IMR-90 (cell line): ENCODE measurements at regions not wholly inside any gene's neighbourhood (a gene's known extent, or its start where the extent isn't known, plus 50 kb on each side); places are given as distances from the start of the nearest gene placed in this dataset.
"Not testable (repeated sequence)": the region's sequence is repeated elsewhere in the genome, so short reads cannot be mapped to it uniquely, and the experiment has no call there.

ENCODE experiments used
- ATAC-seq: fragments of 200-7000 bp; cut with Tn5 transposase; 2 replicates; pipeline ENCODE4 v1.9.1; 2020; ENCODE audit warnings: low read depth, mild to moderate bottlenecking, moderate library complexity
- BruUV-seq: library from RNA; stranded (reverse); fragments of 400-500 nt; replicated peaks from 2 replicates; lab custom pipeline; 2021; lab: Mats Ljungman, UMichigan
- CTCF ChIA-PET: fragments of 300-600 bp; formaldehyde crosslinking; extraction: SDS; loops from one replicate; lab custom pipeline; 2021; ENCODE audit warnings: antibody characterized with exemption; lab: Yijun Ruan, JAX
- POLR2A ChIA-PET: fragments of 300-600 bp; sonication (Branson Sonifier 250); formaldehyde crosslinking; loops from one replicate; lab custom pipeline; 2022; ENCODE audit warnings: antibody characterized with exemption; ENCODE audit not compliant: unreplicated experiment; lab: Charles Lee
- DNase-seq: peaks from one replicate; pipeline ENCODE4 v3.0.0; 2013
- H2AFZ ChIP-seq: replicated peaks from 2 replicates; pipeline ENCODE3; 2013; ENCODE audit warnings: low read length, mild to moderate bottlenecking; ENCODE audit not compliant: poor library complexity
- H2AK5ac ChIP-seq: 2 replicates; pipeline ENCODE4 v1.6.1; 2013; ENCODE audit warnings: low read depth, low read length, inconsistent platforms
- H2AK9ac ChIP-seq: replicated peaks from 2 replicates; pipeline ENCODE3; 2013; ENCODE audit warnings: mild to moderate bottlenecking, low read depth, low read length, moderate library complexity; ENCODE audit not compliant: poor library complexity
- H2BK120ac ChIP-seq: 2 replicates; pipeline ENCODE4 v1.6.1; 2013; ENCODE audit warnings: low read depth, low read length, inconsistent platforms
- H2BK15ac ChIP-seq: 3 replicates; pipeline ENCODE4 v1.6.1; 2013; ENCODE audit warnings: low read depth, low read length, inconsistent platforms
- H2BK20ac ChIP-seq: 2 replicates; pipeline ENCODE4 v1.6.1; 2013; ENCODE audit warnings: low read depth, mild to moderate bottlenecking, inconsistent platforms, low read length, moderate library complexity
- H2BK5ac ChIP-seq: 2 replicates; pipeline ENCODE4 v1.6.1; 2013; ENCODE audit warnings: mild to moderate bottlenecking, low read depth, low read length, inconsistent platforms; ENCODE audit not compliant: poor library complexity, severe bottlenecking
- H3K14ac ChIP-seq: replicated peaks from 2 replicates; pipeline ENCODE4 v1.6.1; 2013; ENCODE audit warnings: low read depth, low read length, inconsistent platforms
- H3K18ac ChIP-seq: 2 replicates; pipeline ENCODE4 v1.6.1; 2013; ENCODE audit warnings: low read depth, low read length, control low read depth
- H3K23ac ChIP-seq: 2 replicates; pipeline ENCODE4 v1.6.1; 2013; ENCODE audit warnings: low read depth, low read length, inconsistent platforms
- H3K27ac ChIP-seq: 2 replicates; pipeline ENCODE4 v1.5.1; 2013; ENCODE audit warnings: mild to moderate bottlenecking, control low read depth, low read length; ENCODE audit not compliant: insufficient read depth
- H3K27me3 ChIP-seq: 2 replicates; pipeline ENCODE4 v1.6.1; 2013; ENCODE audit warnings: low read length; ENCODE audit not compliant: control insufficient read depth, insufficient read depth
- H3K36me3 ChIP-seq: 2 replicates; pipeline ENCODE4 v1.6.1; 2013; ENCODE audit warnings: low read length, mixed read lengths; ENCODE audit not compliant: control insufficient read depth, insufficient read depth
- H3K4ac ChIP-seq: 2 replicates; pipeline ENCODE4 v1.6.1; 2013; ENCODE audit warnings: low read depth, low read length, inconsistent platforms
- H3K4me1 ChIP-seq: 2 replicates; pipeline ENCODE4 v1.6.1; 2013; ENCODE audit warnings: low read length, mixed read lengths; ENCODE audit not compliant: control insufficient read depth, insufficient read depth
- H3K4me2 ChIP-seq: 2 replicates; pipeline ENCODE4 v1.6.1; 2013; ENCODE audit warnings: low read depth, mild to moderate bottlenecking, control low read depth, low read length, moderate library complexity
- H3K4me3 ChIP-seq: 2 replicates; pipeline ENCODE4 v1.5.1; 2013; ENCODE audit warnings: low read depth, mild to moderate bottlenecking, control low read depth, low read length, moderate library complexity; ENCODE audit not compliant: insufficient read depth
- H3K56ac ChIP-seq: 2 replicates; pipeline ENCODE4 v1.6.1; 2013; ENCODE audit warnings: low read length, inconsistent platforms; ENCODE audit not compliant: insufficient read depth; ENCODE audit errors: extremely low read depth
- H3K79me1 ChIP-seq, 2 experiments: 2 replicates each; pipeline ENCODE4 v1.6.1; 2013; ENCODE audit warnings: low read length in 2 of 2, inconsistent platforms in 1 of 2, low read depth in 1 of 2
- H3K9ac ChIP-seq: 2 replicates; pipeline ENCODE4 v1.6.1; 2013; ENCODE audit warnings: low read depth, low read length, control low read depth
- H3K9me1 ChIP-seq: 2 replicates; pipeline ENCODE4 v1.6.1; 2013; ENCODE audit warnings: low read length, inconsistent platforms; ENCODE audit not compliant: insufficient read depth
- H3K9me3 ChIP-seq: 2 replicates; pipeline ENCODE4 v1.6.1; 2013; ENCODE audit warnings: low read length; ENCODE audit not compliant: control insufficient read depth, insufficient read depth
- H4K20me1 ChIP-seq: 2 replicates; pipeline ENCODE4 v1.6.1; 2013; ENCODE audit warnings: low read length, inconsistent platforms; ENCODE audit not compliant: insufficient read depth
- H4K5ac ChIP-seq: 2 replicates; pipeline ENCODE4 v1.6.1; 2013; ENCODE audit warnings: mild to moderate bottlenecking, low read depth, low read length, control low read depth
- H4K8ac ChIP-seq, 2 experiments: 2 replicates each; pipeline ENCODE4 v1.6.1; 2013; ENCODE audit warnings: low read depth in 2 of 2, low read length in 2 of 2, control low read depth in 1 of 2, inconsistent platforms in 1 of 2
- H4K91ac ChIP-seq: 2 replicates; pipeline ENCODE4 v1.6.1; 2013; ENCODE audit warnings: low read depth, low read length, inconsistent platforms; ENCODE audit not compliant: insufficient read depth
- WGBS, 2 experiments: methylation state at CpG; one replicate each; pipeline versions ENCODE4 v1.1.5 to v1.1.7; 2013; ENCODE audit warnings: missing lambda C conversion rate in 2 of 2; ENCODE audit not compliant: insufficient read length in 1 of 2; ENCODE audit errors: extremely low coverage in 2 of 2; 5-methylcytosine and 5-hydroxymethylcytosine counted together
- dilution Hi-C: fragments of 300-500 bp; cut with HindIII; formaldehyde crosslinking; loops from one replicate; pipeline ENCODE4 v1.14.3; 2018; ENCODE audit warnings: low sequenced_read_pairs; ENCODE audit not compliant: unreplicated experiment
- in situ Hi-C: fragments of 300-500 bp; cut with MboI; formaldehyde crosslinking; loops from 3 replicates; pipeline ENCODE4 v1.14.3; 2019; ENCODE audit warnings: low sequenced_read_pairs, inconsistent platforms, mixed read lengths
- intact Hi-C: fragments of 100-400 bp; cut with micrococcal nuclease; formaldehyde crosslinking; loops from 2 replicates; pipeline ENCODE4 v1.10.0; 2022

DNA sequence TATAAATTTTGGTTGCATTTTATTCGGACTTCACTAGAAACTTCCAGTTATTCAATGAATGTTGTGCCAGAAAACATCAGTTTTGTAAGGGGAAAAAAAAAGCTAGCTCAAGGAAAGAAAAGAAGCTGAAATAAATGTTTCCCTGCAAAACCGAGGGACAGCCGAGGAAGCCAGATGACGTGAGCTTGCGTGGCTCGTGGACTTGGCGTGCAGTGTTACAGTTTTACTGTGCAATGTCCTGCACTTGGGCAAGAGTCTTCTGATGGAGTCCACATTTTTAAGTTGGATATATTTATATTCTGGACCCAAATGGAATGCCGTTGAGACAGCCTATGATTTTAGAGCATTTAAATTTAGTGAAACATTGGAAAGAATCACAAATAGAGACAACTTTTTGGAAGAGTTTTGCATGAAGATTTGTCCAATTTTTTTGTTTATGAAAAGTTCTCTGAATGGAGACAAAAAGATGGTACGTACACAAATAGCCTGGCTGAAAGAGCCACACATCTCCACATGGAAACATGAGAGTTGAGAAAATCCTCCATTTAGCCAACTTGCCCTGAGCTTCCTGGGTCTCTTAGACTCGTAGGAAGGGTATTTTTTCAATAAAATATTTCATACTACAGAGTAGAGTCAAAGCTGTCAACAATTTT, 210.5 kb downstream of the BANP start:
- H2AK9ac ChIP-seq, CTCF ChIA-PET, H2BK20ac ChIP-seq, H3K79me1 ChIP-seq, H3K4me3 ChIP-seq, H2AFZ ChIP-seq, intact Hi-C loops, H3K4me1 ChIP-seq, H4K20me1 ChIP-seq, H3K23ac ChIP-seq, H4K91ac ChIP-seq, POLR2A ChIA-PET, H3K9me1 ChIP-seq, H3K27me3 ChIP-seq, H3K36me3 ChIP-seq, dilution Hi-C loops, H3K9me3 ChIP-seq, H2AK5ac ChIP-seq, in situ Hi-C loops, BruUV-seq, H3K56ac ChIP-seq, H3K9ac ChIP-seq: not testable (repeated sequence)
- H2BK120ac ChIP-seq: peak overlapping the region; percentile 89; the same call in 1 of the 2 replicates
- peak overlapping the region; percentile 65 for H4K5ac ChIP-seq
- H3K4me2 ChIP-seq: peak overlapping the region; percentile 5; the same call in 1 of the 2 replicates
- ATAC-seq (peak; percentile 50), DNase-seq (peak; percentile 51)
- H2BK5ac ChIP-seq: peak overlapping the region; percentile 78
- H3K27ac ChIP-seq: peak overlapping the region; percentile 99; the same call in 1 of the 2 replicates
- H3K14ac ChIP-seq: peak overlapping the region; percentile 96; the same call in 1 of the 2 replicates
- no CpG with 5 or more reads among the region's 10 CpGs for WGBS, 2 experiments
- peak overlapping the region; percentile 99; the same call in 1 of the 2 replicates for H3K18ac ChIP-seq
- peak overlapping the region; percentile 72; the same call in 1 of the 2 replicates for H3K4ac ChIP-seq
- H2BK15ac ChIP-seq: 0 out of 3 replicates have a peak overlapping the region, but pooled peaks have one; percentile 75
- peak overlapping the region; percentile 50 to 77; a peak in 2 of 4 replicates for H4K8ac ChIP-seq

DNA sequence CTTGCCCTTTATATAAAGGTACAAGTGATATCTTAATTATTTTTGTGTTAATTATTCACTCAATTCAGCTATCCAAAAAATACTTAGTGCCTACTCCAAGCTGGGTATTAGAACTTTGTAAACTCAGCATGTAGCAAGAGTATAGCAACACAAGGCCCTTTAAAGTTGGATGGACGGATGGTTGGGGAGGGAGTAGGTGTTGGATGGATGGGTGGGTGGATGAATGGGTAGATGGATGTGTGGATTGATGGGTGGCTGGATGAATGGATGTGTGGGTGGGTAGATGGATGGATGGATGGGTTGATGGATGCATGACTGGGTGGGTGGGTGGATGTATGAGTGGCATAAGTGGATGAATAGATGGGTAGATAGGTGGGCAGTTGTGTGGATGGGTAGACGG, 211.5 kb downstream of the BANP start:
- ATAC-seq, H4K5ac ChIP-seq, H3K4me3 ChIP-seq, H3K9me1 ChIP-seq, H2AFZ ChIP-seq, in situ Hi-C loops, H4K20me1 ChIP-seq, H2AK9ac ChIP-seq, H3K23ac ChIP-seq, H2BK15ac ChIP-seq, H3K27me3 ChIP-seq, H3K9ac ChIP-seq, intact Hi-C loops, H2AK5ac ChIP-seq, H3K36me3 ChIP-seq, H3K56ac ChIP-seq, H3K9me3 ChIP-seq, H3K4ac ChIP-seq, dilution Hi-C loops, H4K8ac ChIP-seq, H3K14ac ChIP-seq, H2BK5ac ChIP-seq, POLR2A ChIA-PET, BruUV-seq, H4K91ac ChIP-seq, H3K4me2 ChIP-seq, H2BK120ac ChIP-seq, DNase-seq, H3K79me1 ChIP-seq, CTCF ChIA-PET: not testable (repeated sequence)
- peak overlapping the region; percentile 24; the same call in 1 of the 2 replicates for H3K27ac ChIP-seq
- 0 out of 2 replicates have a peak overlapping the region, but pooled peaks have one; percentile 45 for H2BK20ac ChIP-seq
- WGBS, 2 experiments: 100% methylated on average over 1 of the region's 2 CpGs; no CpG with 5 or more reads in 1 of the 2 experiments
- H3K4me1 ChIP-seq: peaks cover 14% of the 10 kb centered on the region
- H3K18ac ChIP-seq: peak overlapping the region; percentile 54; the same call in 1 of the 2 replicates
